GM23338 (cell line): ENCODE measurements at regions not wholly inside any gene's neighbourhood (a gene's known extent, or its start where the extent isn't known, plus 50 kb on each side); places are given as distances from the start of the nearest gene placed in this dataset.
A peak's percentile ranks its signal among the peaks of the same experiment; 100 is the strongest.

ENCODE experiments used
- ATAC-seq: fragments of 200-7000 bp; cut with Tn5 transposase; 3 replicates; pipeline ENCODE4 v1.9.1; 2020
- DNase-seq: peaks from one replicate; pipeline ENCODE4 v3.0.0-alpha.2; 2015; ENCODE audit warnings: low spot score
- H2AFZ ChIP-seq: fragments of 200-600 bp; sonication (generic); 2 replicates; pipeline ENCODE4 v1.8.0; 2016; ENCODE audit warnings: antibody characterized with exemption, mild to moderate bottlenecking, moderate library complexity
- H3F3A ChIP-seq: fragments of 200-600 bp; sonication (generic); replicated peaks from 2 replicates; pipeline ENCODE4 v1.8.0; 2017; ENCODE audit warnings: antibody characterized with exemption, mixed run types, low read depth
- H3K27ac ChIP-seq: fragments of 200-600 bp; sonication (generic); 2 replicates; pipeline ENCODE4 v1.6.1; 2016; ENCODE audit warnings: low read depth
- H3K27me3 ChIP-seq: fragments of 200-600 bp; sonication (generic); 2 replicates; pipeline ENCODE4 v1.8.0; 2016; ENCODE audit warnings: mild to moderate bottlenecking, mixed run types, moderate library complexity; ENCODE audit not compliant: insufficient read depth
- H3K36me3 ChIP-seq: fragments of 200-600 bp; sonication (generic); 2 replicates; pipeline ENCODE4 v1.8.0; 2016; ENCODE audit warnings: mild to moderate bottlenecking; ENCODE audit not compliant: insufficient read depth
- H3K4me1 ChIP-seq: fragments of 200-600 bp; sonication (generic); 2 replicates; pipeline ENCODE4 v1.8.0; 2016; ENCODE audit warnings: mild to moderate bottlenecking, moderate library complexity; ENCODE audit not compliant: insufficient read depth
- H3K4me2 ChIP-seq: fragments of 200-600 bp; sonication (generic); 2 replicates; pipeline ENCODE4 v1.7.1; 2017; ENCODE audit warnings: mixed run types
- H3K4me3 ChIP-seq: fragments of 200-600 bp; sonication (generic); 2 replicates; pipeline ENCODE4 v1.6.1; 2016; ENCODE audit warnings: mixed run types
- H3K79me2 ChIP-seq: fragments of 200-600 bp; sonication (generic); replicated peaks from 2 replicates; pipeline ENCODE4 v1.8.0; 2017; ENCODE audit warnings: mild to moderate bottlenecking; ENCODE audit not compliant: insufficient read depth
- H3K9me2 ChIP-seq: fragments of 200-600 bp; sonication (generic); 2 replicates; pipeline ENCODE4 v1.8.0; 2017; ENCODE audit not compliant: insufficient read depth
- H4K20me1 ChIP-seq: fragments of 200-600 bp; sonication (generic); replicated peaks from 2 replicates; pipeline ENCODE4 v1.8.0; 2017; ENCODE audit warnings: mild to moderate bottlenecking; ENCODE audit not compliant: insufficient read depth
- H3K27ac Mint-ChIP-seq: 2 replicates; pipeline ENCODE4 v1.8.0; 2020; ENCODE audit warnings: inconsistent platforms, mild to moderate bottlenecking, moderate library complexity, mixed read lengths
- H3K27me3 Mint-ChIP-seq: 3 replicates; pipeline ENCODE4 v1.8.0; 2022; ENCODE audit warnings: low read depth, mild to moderate bottlenecking, moderate library complexity, mixed read lengths, inconsistent platforms; ENCODE audit not compliant: insufficient read depth, poor library complexity
- H3K36me3 Mint-ChIP-seq: 3 replicates; pipeline ENCODE4 v1.8.0; 2021; ENCODE audit warnings: low read depth, mild to moderate bottlenecking, inconsistent platforms, moderate library complexity, mixed read lengths
- H3K4me1 Mint-ChIP-seq: 3 replicates; pipeline ENCODE4 v1.8.0; 2020; ENCODE audit warnings: mild to moderate bottlenecking, inconsistent platforms, mixed read lengths
- H3K4me3 Mint-ChIP-seq: 3 replicates; pipeline ENCODE4 v1.8.0; 2021; ENCODE audit warnings: moderate library complexity, mild to moderate bottlenecking, inconsistent platforms, mixed read lengths
- H3K9me3 Mint-ChIP-seq: 3 replicates; pipeline ENCODE4 v1.8.0; 2020; ENCODE audit warnings: moderate library complexity, mild to moderate bottlenecking, inconsistent platforms, mixed read lengths
- CREB1 ChIP-seq: fragments of 250-450 bp; sonication (Bioruptor Pico); IDR thresholded peaks from 2 replicates; pipeline ENCODE4 v1.5.0; 2020; ENCODE audit warnings: low read depth, mild to moderate bottlenecking, moderate library complexity
- NANOG ChIP-seq: IDR thresholded peaks from 2 replicates; pipeline ENCODE4 v1.6.1; 2016; ENCODE audit warnings: antibody characterized with exemption, borderline replicate concordance
- POLR2AphosphoS5 ChIP-seq: IDR thresholded peaks from 2 replicates; pipeline ENCODE4 v1.6.1; 2016; ENCODE audit warnings: antibody characterized with exemption, low read depth
- STAT1 ChIP-seq: IDR thresholded peaks from one replicate; pipeline ENCODE4 v1.6.1; 2016; ENCODE audit warnings: antibody characterized with exemption; ENCODE audit not compliant: unreplicated experiment
- ZNF114 ChIP-seq: fragments of 250-450 bp; sonication (Bioruptor Pico); IDR thresholded peaks from 2 replicates; pipeline ENCODE4 v1.5.0; 2020; ENCODE audit warnings: mild to moderate bottlenecking, moderate library complexity
- ZNF331 ChIP-seq: fragments of 250-450 bp; sonication (Bioruptor Pico); IDR thresholded peaks from 2 replicates; pipeline ENCODE4 v1.5.0; 2020; ENCODE audit warnings: low read depth, mild to moderate bottlenecking, moderate library complexity
- TF ChIP-seq, protein P1 (sequence below): IDR thresholded peaks from 2 replicates; pipeline ENCODE4 v1.6.1; 2016; ENCODE audit warnings: antibody characterized with exemption

DNA sequence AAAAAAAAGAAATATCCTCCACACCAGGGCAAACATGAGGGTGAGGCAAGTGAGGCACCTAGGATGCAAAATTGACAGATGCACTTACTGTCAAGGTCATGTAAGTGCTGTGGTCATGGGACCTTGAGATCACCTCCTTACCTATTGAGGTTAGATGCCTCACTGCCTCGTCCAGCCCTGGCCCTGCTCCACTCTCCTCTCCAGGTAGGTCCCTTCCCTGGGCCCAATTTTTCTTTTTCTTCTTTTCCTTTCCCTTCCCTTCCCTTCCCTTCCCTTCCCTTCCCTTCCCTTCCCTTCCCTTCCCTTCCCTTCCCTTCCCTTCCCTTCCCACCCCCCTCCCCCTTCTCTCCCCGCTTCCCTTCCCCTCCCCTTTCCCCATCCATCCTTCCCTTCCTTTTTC lies 71.1 kb upstream of the DLG1 start:
- Histone ChIP-seq H3K79me2 (no peaks in the 10 kb centered on the region), H3K9me2 (no peaks in the 10 kb centered on the region), H3K27ac (no peak overlapping the region), H4K20me1 (no peaks in the 10 kb centered on the region), H3K27me3 (no peaks in the 10 kb centered on the region), H3K4me1 (peaks cover 15% of the 10 kb centered on the region), H3F3A (no peaks in the 10 kb centered on the region), H3K4me3 (no peak overlapping the region), H3K36me3 (no peaks in the 10 kb centered on the region), H2AFZ (no peak overlapping the region), H3K4me2 (no peak overlapping the region)
- Mint-ChIP-seq H3K27me3 (peaks cover 9% of the 10 kb centered on the region), H3K9me3 (no peaks in the 10 kb centered on the region), H3K4me1 (peaks cover 32% of the 10 kb centered on the region), H3K36me3 (no peaks in the 10 kb centered on the region), H3K27ac (no peak overlapping the region), H3K4me3 (no peak overlapping the region)
- DNase-seq (no peak), ATAC-seq (no peak)
- TF ChIP-seq ZNF331 (no peak), STAT1 (no peak), ZNF114 (no peak)

DNA sequence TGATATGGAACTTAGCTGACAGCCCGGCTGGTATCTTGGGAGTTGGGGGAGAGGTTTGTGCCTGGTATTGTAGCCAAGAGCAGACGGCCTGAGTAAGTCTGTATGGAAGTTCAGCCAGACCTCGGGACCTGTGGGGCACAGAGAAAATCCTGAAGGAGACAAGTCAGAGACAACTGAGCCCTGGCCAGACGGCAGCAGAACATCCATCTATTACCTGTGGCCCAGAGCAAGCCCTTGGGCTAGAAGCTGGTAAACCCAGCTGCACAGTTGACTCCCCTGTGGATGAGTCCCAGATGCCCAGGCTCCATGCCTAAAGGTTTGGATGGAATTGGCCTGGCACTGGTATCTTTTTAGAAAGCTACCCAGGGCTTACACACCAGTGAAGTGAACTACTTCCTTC lies 70.4 kb upstream of the DLG1 start:
- Histone ChIP-seq H3K4me2 (peak overlapping the region; percentile 48; the same call in 1 of the 2 replicates), H3K27ac (no peak overlapping the region), H3K36me3 (no peaks in the 10 kb centered on the region), H2AFZ (peak overlapping the region; percentile 72; the same call in 1 of the 2 replicates), H3K4me1 (peaks cover 22% of the 10 kb centered on the region), H3K9me2 (no peaks in the 10 kb centered on the region), H3K79me2 (no peaks in the 10 kb centered on the region), H3F3A (no peaks in the 10 kb centered on the region), H3K27me3 (no peaks in the 10 kb centered on the region), H3K4me3 (no peak overlapping the region), H4K20me1 (no peaks in the 10 kb centered on the region)
- Mint-ChIP-seq H3K4me1 (peaks cover 39% of the 10 kb centered on the region), H3K4me3 (no peak overlapping the region), H3K9me3 (no peaks in the 10 kb centered on the region), H3K36me3 (no peaks in the 10 kb centered on the region), H3K27me3 (peaks cover 9% of the 10 kb centered on the region), H3K27ac (no peak overlapping the region; the same call in 1 of the 2 replicates)
- DNase-seq: no peak
- no peak for ATAC-seq
- TF ChIP-seq, protein P1, sequence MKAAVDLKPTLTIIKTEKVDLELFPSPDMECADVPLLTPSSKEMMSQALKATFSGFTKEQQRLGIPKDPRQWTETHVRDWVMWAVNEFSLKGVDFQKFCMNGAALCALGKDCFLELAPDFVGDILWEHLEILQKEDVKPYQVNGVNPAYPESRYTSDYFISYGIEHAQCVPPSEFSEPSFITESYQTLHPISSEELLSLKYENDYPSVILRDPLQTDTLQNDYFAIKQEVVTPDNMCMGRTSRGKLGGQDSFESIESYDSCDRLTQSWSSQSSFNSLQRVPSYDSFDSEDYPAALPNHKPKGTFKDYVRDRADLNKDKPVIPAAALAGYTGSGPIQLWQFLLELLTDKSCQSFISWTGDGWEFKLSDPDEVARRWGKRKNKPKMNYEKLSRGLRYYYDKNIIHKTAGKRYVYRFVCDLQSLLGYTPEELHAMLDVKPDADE: no peak
- TF ChIP-seq ZNF114 (no peak), STAT1 (no peak), NANOG (no peak), CREB1 (no peak), ZNF331 (no peak), POLR2AphosphoS5 (no peak)

DNA sequence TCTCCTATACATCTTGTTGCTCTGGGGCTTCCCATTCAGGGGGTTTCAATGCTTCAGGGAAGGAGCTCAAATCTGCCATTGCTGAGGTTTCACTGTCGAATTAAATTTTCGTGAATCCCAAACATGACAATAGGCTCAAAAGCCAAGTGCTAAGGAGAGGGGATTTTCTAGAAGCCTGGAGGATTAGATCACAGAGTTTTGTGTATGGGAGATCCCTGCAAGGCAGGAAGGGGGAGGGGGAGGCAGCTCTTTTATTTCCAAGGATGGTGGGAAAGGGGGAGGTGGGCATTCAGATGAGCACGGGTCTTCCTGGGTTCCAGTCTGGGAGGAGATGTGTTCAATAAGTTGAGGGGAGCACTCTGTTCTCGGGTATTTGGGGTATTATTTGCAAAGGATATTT lies 69.9 kb upstream of the DLG1 start:
- Mint-ChIP-seq H3K4me1 (peaks cover 42% of the 10 kb centered on the region), H3K27ac (no peak overlapping the region; the same call in 1 of the 2 replicates), H3K27me3 (peaks cover 9% of the 10 kb centered on the region), H3K36me3 (no peaks in the 10 kb centered on the region), H3K4me3 (no peak overlapping the region), H3K9me3 (no peaks in the 10 kb centered on the region)
- Histone ChIP-seq H3K4me2 (peak overlapping the region; percentile 48; the same call in 1 of the 2 replicates), H3K4me3 (no peak overlapping the region), H4K20me1 (no peaks in the 10 kb centered on the region), H3K79me2 (no peaks in the 10 kb centered on the region), H3F3A (no peaks in the 10 kb centered on the region), H3K36me3 (no peaks in the 10 kb centered on the region), H3K9me2 (no peaks in the 10 kb centered on the region), H2AFZ (peak overlapping the region; percentile 72), H3K27me3 (no peaks in the 10 kb centered on the region), H3K27ac (no peak overlapping the region), H3K4me1 (peaks cover 27% of the 10 kb centered on the region)
- no peak for TF ChIP-seq STAT1
- TF ChIP-seq, protein P1: no peak
- TF ChIP-seq ZNF114: no peak
- ATAC-seq: peak; percentile 11; the same call in 1 of the 3 replicates
- DNase-seq: peak; percentile 43
